Hepatocyte (in vitro differentiated cells): ENCODE measurements at regions not wholly inside any gene's neighbourhood (a gene's known extent, or its start where the extent isn't known, plus 50 kb on each side); places are given as distances from the start of the nearest gene placed in this dataset.
"Not testable (repeated sequence)": the region's sequence is repeated elsewhere in the genome, so short reads cannot be mapped to it uniquely, and the experiment has no call there.

Experiments
- DNase-seq: peaks from one replicate; pipeline ENCODE4 v3.0.0-alpha.2; 2016; ENCODE audit warnings: low spot score
- H2AFZ ChIP-seq: fragments of 200-600 bp; sonication (generic); 2 replicates; pipeline ENCODE4 v1.6.0; 2016; ENCODE audit warnings: antibody characterized with exemption, mild to moderate bottlenecking
- H3K27ac ChIP-seq: fragments of 200-600 bp; sonication (generic); 2 replicates; pipeline ENCODE4 v1.5.1; 2016; ENCODE audit warnings: mild to moderate bottlenecking
- H3K27me3 ChIP-seq: fragments of 200-600 bp; sonication (generic); 2 replicates; pipeline ENCODE4 v1.6.1; 2016
- H3K36me3 ChIP-seq: fragments of 200-600 bp; sonication (generic); replicated peaks from 2 replicates; pipeline ENCODE4 v1.5.1; 2016; ENCODE audit warnings: low read depth; ENCODE audit not compliant: insufficient read depth
- H3K4me1 ChIP-seq: fragments of 200-600 bp; sonication (generic); 2 replicates; pipeline ENCODE4 v1.5.1; 2016; ENCODE audit warnings: mild to moderate bottlenecking, moderate library complexity; ENCODE audit not compliant: insufficient read depth
- H3K4me2 ChIP-seq: fragments of 200-600 bp; sonication (generic); 2 replicates; pipeline ENCODE4 v1.6.0; 2016
- H3K4me3 ChIP-seq: fragments of 200-600 bp; sonication (generic); 2 replicates; pipeline ENCODE4 v1.5.1; 2016; ENCODE audit warnings: mild to moderate bottlenecking
- H3K79me2 ChIP-seq: fragments of 200-600 bp; sonication (generic); 2 replicates; pipeline ENCODE4 v1.6.0; 2017; ENCODE audit warnings: mild to moderate bottlenecking
- H3K9me2 ChIP-seq: fragments of 200-600 bp; sonication (generic); replicated peaks from 2 replicates; pipeline ENCODE4 v1.6.0; 2017; ENCODE audit warnings: mild to moderate bottlenecking; ENCODE audit not compliant: insufficient read depth
- H3K9me3 ChIP-seq: fragments of 200-600 bp; sonication (generic); 2 replicates; pipeline ENCODE4 v1.5.1; 2016; ENCODE audit warnings: low read depth, mild to moderate bottlenecking
- H4K20me1 ChIP-seq: fragments of 200-600 bp; sonication (generic); 2 replicates; pipeline ENCODE4 v1.6.0; 2016; ENCODE audit warnings: mild to moderate bottlenecking; ENCODE audit not compliant: insufficient read depth, poor library complexity, severe bottlenecking
- EZH2 ChIP-seq: fragments of 200-600 bp; sonication (generic); IDR thresholded peaks from 2 replicates; pipeline ENCODE4 v1.6.1; 2016; ENCODE audit warnings: antibody characterized with exemption, mild to moderate bottlenecking, borderline replicate concordance
- EZH2phosphoT487 ChIP-seq: fragments of 200-600 bp; sonication (generic); IDR thresholded peaks from one replicate; pipeline ENCODE4 v1.6.1; 2018; ENCODE audit warnings: antibody characterized with exemption, mild to moderate bottlenecking, low read depth, moderate library complexity; ENCODE audit not compliant: unreplicated experiment, severe bottlenecking
- WGBS: methylation state at CpG from one replicate; pipeline ENCODE4 v1.1.6; 2016; ENCODE audit warnings: low lambda C conversion rate; ENCODE audit errors: missing lambda C conversion rate; 5-methylcytosine and 5-hydroxymethylcytosine counted together
- TF ChIP-seq, protein P1 (sequence below): fragments of 200-600 bp; sonication (generic); IDR thresholded peaks from 2 replicates; pipeline ENCODE4 v1.5.1; 2016; ENCODE audit warnings: antibody characterized with exemption, mild to moderate bottlenecking; ENCODE audit not compliant: poor library complexity

DNA sequence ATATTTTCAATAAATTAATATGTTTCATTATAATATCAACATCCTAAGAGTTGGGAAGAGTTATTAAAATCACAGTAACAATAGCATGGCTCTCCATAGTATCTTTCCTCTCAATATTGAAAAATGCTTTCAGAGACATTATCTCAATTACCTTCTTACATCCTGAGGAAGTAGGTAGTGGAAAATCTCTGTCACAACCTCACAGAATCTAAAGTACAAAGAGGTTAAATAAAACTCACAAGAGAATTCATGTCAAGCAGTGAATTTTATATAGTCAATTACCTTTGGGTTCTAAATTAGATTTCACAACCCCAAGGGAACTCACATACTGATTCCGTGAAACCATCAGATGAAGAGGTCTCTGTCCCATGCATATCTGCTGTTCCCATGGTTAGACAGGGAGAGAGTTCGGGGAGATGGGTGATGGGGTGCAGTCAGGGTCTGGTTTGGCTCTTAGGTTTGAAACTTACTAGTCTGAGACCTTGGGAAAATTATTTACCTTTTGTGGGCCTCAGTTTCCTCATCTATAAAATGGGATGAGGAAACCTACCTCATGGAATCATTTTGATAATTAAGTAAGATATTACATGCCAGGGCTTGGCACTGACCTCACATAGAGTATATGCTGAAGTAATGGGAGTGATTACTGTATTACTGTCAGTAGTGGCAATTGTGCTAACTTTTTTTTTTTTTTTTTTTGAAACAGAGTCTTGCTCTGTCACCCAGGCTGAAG is 74.0 kb upstream of the SNX9 start:
- TF ChIP-seq, protein P1, sequence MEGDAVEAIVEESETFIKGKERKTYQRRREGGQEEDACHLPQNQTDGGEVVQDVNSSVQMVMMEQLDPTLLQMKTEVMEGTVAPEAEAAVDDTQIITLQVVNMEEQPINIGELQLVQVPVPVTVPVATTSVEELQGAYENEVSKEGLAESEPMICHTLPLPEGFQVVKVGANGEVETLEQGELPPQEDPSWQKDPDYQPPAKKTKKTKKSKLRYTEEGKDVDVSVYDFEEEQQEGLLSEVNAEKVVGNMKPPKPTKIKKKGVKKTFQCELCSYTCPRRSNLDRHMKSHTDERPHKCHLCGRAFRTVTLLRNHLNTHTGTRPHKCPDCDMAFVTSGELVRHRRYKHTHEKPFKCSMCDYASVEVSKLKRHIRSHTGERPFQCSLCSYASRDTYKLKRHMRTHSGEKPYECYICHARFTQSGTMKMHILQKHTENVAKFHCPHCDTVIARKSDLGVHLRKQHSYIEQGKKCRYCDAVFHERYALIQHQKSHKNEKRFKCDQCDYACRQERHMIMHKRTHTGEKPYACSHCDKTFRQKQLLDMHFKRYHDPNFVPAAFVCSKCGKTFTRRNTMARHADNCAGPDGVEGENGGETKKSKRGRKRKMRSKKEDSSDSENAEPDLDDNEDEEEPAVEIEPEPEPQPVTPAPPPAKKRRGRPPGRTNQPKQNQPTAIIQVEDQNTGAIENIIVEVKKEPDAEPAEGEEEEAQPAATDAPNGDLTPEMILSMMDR = no peak
- TF ChIP-seq EZH2phosphoT487 = no peak
- Histone ChIP-seq H3K9me3 (no peaks in the 10 kb centered on the region), H3K36me3 (no peaks in the 10 kb centered on the region), H3K27ac (no peak overlapping the region), H3K4me1 (no peaks in the 10 kb centered on the region), H3K4me3 (no peak overlapping the region), H3K4me2 (no peak overlapping the region), H2AFZ (no peak overlapping the region), H3K27me3 (no peaks in the 10 kb centered on the region), H3K9me2 (no peaks in the 10 kb centered on the region), H4K20me1 (no peaks in the 10 kb centered on the region), H3K79me2 (no peaks in the 10 kb centered on the region)
- no peak for DNase-seq
- 100% methylated on average over 2 of the region's 2 CpGs for WGBS

- not testable (repeated sequence) for H2AFZ ChIP-seq, DNase-seq, H3K9me2 ChIP-seq, H3K9me3 ChIP-seq, H3K4me2 ChIP-seq, H3K27ac ChIP-seq, H3K36me3 ChIP-seq, H4K20me1 ChIP-seq, H3K4me3 ChIP-seq, H3K79me2 ChIP-seq, H3K27me3 ChIP-seq
- 94% methylated on average over 3 of the region's 3 CpGs for WGBS
- H3K4me1 ChIP-seq = peaks cover 10% of the 10 kb centered on the region
These were observed 72.1 kb upstream of the SNX9 start for GRCh38 chr6:157750973-157751372.

GRCh38 chr6:157751547-157752200 is 71.4 kb upstream of the SNX9 start:
- Histone ChIP-seq H2AFZ (no peak overlapping the region), H3K4me3 (no peak overlapping the region), H3K27ac (no peak overlapping the region), H3K27me3 (no peaks in the 10 kb centered on the region), H3K9me3 (no peaks in the 10 kb centered on the region), H3K4me1 (peaks cover 17% of the 10 kb centered on the region), H3K79me2 (no peaks in the 10 kb centered on the region), H3K4me2 (no peak overlapping the region), H4K20me1 (no peaks in the 10 kb centered on the region), H3K36me3 (no peaks in the 10 kb centered on the region), H3K9me2 (no peaks in the 10 kb centered on the region)
- TF ChIP-seq EZH2 (no peak), EZH2phosphoT487 (no peak)
- TF ChIP-seq, protein P1 = no peak
- 81% methylated on average over 10 of the region's 10 CpGs for WGBS
- DNase-seq = no peak

- H3K27me3 ChIP-seq, H3K79me2 ChIP-seq, DNase-seq, H3K9me3 ChIP-seq, H3K36me3 ChIP-seq, H3K4me2 ChIP-seq, H2AFZ ChIP-seq, H3K4me3 ChIP-seq, H3K9me2 ChIP-seq, H4K20me1 ChIP-seq: not testable (repeated sequence)
- 28% methylated on average over 3 of the region's 3 CpGs for WGBS
- peak overlapping the region; percentile 50 for H3K27ac ChIP-seq
- peaks cover 21% of the 10 kb centered on the region for H3K4me1 ChIP-seq
These were observed 70.2 kb upstream of the SNX9 start for GRCh38 chr6:157752879-157753278.
